ENCODE measurements at regions not wholly inside any gene's neighbourhood (a gene's known extent, or its start where the extent isn't known, plus 50 kb on each side); places are given as distances from the start of the nearest gene placed in this dataset.
"Not testable (repeated sequence)": the region's sequence is repeated elsewhere in the genome, so short reads cannot be mapped to it uniquely, and the experiment has no call there.

DNA sequence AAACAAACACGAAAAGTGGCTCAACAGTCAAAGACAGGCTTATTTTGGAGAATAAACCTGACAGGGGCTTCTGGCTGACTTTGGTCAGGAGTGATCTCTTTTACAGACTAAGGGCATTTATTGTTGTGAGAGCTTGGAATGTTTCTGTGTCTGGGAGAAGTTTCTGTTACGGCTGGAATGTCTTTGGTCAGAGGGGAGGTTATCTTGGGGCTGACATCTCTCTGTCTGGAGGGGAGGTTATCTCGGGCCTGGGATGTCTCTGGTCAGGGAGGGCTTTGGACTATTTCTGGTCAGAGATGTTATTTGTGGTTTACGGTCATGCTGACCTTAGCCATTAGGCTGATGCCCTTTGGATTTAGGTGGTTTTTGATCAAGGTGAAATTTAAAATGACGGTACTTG is 345.5 kb upstream of the FSIP2 start:
- DNase-seq = no peak

DNA sequence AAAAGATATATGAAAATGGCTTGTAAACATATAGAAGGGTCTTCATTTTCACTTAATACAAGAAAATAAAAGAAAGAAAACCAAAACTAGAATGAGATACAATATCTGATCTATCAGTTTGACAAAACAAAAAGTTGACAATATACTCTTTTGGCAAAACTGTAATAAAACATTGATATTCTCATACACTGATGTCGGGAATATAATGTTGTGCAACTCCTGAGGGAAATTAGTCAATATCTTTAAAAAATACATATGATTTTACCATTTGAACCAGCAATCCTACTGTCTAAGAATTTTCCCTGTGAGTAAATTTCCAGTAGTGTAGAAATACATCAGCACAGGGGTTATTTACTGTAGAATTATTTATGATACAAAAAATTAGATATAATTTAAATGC is 336.1 kb upstream of the FSIP2 start:
- DNase-seq = no peak

DNA sequence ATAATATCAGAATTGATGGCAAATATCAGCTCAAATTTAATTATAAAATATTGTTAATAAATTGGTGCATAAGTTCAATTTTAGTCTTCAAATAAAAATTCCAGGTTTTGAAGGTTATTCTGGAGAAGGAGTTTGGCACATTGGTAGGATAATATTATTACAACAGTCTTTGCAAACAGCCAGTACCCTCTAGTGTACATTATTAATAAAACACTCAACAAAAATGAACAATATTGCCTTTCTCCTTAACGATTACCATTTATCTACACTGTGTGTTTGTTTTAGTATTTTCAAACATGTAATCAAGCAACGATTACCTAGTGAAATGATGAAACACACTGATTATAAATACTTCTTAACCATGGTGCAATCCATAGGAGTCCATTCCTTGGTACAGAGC is 334.0 kb upstream of the FSIP2 start:
- no peak for DNase-seq

DNA sequence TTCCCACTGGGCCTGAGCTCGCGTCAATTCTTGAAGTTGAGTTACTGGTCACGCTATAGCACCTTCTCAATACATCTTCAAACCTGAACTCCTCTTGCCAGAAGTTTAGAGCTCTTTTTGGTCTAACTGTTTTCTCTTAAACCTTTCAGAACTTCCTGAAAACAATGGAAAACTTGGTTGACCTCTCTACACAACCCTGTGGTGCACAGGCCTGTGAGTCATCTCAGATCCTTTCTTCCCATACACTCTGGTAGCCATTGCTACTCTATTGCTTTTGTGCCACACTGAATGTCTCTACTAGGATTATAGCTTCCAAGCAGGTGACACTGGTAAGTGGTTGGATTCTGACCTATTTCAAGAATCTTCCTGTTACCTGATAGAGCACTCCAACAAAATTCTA is 321.5 kb upstream of the FSIP2 start:
- DNase-seq = no peak

DNA sequence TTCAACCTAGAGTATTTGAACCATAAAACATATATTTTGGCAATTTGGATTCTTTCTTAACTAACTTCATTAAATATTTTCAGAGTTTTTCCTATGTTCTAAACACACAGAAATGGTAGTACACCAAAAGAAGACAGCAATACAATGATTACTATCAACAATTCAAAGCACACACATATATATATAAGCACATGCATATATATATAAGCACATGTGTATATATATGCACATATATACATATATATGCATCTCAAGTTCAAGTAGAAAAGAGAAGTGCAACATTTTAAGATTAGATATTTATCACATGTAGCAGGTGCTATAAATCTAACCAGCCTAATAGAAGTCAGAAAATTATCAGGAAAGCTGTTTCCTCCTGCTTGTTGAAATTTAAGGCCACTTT is 320.9 kb upstream of the FSIP2 start:
- DNase-seq = no peak

DNA sequence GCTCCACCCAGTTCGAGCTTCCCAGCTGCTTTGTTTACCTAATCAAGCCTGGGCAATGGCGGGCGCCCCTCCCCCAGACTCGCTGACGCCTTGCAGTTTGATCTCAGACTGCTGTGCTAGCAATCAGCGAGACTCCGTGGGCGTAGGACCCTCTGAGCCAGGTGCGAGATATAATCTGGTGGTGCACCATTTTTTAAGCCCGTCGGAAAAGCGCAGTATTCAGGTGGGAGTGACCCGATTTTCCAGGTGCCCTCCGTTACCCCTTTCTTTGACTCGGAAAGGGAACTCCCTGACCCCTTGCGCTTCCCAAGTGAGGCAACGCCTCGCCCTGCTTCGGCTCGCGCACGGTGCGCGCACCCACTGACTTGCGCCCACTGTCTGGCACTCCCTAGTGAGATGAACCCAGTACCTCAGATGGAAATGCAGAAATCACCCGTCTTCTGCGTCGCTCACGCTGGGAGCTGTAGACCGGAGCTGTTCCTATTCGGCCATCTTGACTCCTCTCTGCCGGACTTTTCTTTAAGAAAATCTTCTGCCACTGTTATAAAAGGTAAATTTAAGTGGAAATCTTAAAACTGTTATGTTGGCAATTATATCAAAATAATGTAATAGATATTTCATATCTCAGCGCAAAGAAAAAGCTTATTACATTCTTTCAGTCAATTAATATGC is 313.5 kb upstream of the FSIP2 start:
- peak; percentile 0 to 1 for DNase-seq

DNA sequence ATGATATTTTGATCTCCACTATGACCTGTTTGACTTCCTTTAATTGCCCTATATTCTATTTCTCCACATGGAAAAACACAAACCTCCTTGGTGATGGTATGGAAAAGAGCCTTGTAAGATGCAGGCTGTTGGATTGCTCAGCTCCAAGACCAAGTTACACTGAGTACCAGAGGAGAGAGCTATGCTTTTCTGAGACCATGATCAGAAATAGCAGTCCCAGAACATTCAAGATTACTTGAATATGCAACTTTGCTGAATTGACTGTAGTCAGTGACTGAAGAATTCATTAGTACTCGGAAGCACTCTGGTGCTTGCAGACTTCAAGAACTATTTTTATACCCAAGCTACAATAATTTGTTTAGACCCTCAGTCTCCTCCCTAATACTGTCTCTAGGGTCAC is 310.6 kb upstream of the FSIP2 start:
- no peak for DNase-seq

DNA sequence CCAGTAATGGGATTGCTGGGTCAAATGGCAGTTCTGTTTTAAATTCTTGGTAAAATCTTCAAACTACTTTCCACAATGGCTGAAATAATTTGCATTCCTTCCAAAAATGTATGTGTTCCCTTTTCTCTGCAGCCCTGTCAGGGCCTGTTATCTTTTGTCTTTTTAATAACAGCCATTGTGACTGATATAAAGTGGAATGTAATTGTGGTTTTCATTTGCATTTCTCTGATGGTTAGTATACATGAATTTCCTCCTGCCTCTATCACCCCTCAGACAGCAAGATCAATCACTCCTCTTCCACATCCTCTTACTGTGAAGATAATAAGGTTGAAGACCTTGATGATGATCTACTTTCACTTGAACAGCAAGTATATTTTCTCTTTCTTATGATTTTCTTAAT is 304.8 kb upstream of the FSIP2 start:
- no peak for DNase-seq

DNA sequence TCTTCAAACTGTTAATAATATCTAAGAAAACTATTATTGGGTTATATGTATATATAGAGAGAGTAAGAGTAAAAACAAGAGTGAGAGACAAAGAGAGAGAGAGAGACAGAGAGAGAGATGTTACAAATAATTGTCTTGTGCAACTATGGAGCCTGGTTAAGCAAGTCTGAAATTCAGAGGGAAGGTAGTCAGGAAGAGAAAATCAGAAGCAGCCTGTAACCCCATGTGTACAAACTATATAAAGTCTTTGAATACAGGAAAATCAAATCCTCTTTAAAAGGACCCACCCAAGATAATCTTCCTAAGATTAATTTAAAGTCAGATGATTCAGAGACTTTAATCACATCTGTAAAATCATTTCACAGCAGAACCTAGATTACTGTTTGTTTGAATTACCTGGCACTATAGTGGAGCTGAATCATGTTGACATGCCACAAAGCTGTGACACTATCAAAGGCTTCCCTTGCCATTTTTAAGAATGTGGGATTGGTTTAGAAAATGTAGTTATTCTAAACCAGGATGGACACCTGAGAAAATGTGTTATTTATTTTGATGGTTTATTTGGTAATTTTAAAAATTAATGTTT is 301.7 kb upstream of the FSIP2 start:
- no peak for DNase-seq

DNA sequence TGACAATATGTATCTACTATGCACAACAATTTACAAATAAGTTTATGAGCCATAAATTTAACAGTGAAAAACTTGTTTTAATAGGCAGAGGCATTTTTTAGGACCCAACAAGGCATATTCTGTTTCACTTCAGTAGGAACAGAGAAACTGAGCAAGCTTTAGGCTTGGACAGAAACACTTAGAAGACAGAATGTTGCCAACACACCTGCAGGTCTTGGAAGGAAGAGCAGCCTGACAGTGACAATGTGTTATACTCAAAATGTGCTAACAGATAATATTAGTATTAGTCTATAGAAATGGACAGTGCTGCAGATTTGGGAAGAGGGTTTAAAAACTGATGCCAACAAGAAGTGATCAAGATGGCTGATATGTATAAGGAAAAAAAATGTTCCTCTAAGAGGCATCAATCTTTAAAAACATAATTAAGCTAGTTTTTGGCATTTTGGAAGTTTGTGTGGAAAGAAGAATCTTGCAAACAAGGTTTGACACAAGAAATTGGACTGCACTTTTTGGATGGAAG is 297.1 kb upstream of the FSIP2 start:
- DNase-seq = no peak

DNA sequence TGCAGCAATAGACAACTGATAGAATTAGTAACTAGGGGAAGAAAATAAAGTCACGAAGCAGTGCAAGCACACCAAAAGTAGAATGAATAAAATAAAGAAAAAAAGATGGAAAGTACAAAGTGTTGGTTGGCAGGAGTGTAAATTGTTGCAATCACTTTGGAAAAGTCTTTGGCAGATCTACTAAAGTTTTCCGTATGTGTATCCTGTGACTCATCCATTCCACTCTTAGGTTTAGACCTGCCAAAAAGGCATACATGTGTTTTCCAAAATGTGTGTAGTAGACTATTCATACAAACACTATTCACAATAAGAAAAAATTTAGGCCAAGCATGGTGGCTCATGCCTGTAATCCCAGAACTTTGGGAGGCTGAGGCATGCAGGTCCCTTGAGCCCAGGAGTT is 282.1 kb upstream of the FSIP2 start:
- no peak for DNase-seq

DNA sequence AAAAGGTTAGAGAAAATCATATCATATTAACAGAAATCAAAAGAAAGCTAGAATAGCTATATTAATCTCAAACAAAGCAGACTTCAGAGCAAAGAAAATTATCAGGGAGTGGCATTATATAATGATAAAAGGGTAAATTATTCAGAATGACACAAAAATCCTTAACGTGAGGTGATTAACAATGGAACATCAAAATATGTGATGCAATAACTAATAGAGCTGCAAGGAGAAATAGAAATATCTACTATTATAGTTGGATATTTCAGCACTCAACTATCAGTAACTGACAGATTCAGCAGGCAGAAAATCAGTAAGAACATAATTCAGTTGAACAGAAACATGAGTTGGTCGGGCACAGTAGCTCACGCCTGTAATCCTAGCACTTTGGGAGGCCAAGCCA is 275.1 kb upstream of the FSIP2 start:
- no peak for DNase-seq

DNA sequence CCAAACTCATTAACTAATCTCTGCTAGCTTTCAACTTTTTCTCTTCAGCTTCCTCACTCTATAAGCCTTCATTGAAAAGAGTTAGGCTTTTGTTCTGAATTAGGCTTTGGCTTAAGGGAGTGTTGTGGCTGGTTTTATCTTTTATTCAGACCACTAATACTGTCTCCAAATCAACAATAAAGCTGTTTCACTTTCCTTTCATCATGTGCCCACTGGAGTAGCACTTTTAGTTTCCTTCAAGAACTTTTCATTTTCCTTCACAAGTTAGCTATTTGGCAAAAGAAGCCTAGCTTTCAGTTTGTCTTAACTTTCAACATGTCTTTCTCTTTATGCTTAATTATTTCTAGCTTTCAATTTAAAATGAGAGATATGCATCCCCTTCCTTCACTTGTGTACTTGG is 271.7 kb upstream of the FSIP2 start:
- DNase-seq = no peak

DNA sequence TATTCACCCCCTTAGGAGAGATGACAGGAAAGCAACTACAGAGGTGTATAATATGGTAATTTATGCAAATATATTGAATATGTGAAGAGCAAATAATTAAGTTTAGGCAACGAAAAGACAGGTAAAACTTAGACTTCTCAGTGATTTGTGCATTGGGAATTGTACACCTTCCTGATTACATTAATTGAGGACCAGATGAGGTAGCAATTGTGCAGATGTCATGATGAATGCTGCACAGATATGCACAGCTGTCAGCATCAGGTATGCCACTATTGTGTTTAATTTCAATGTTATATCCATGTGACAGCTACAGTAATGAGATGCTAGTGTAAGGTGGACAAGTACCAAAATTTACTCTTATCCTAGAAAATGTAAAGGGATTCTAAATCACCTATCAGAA is 267.2 kb upstream of the FSIP2 start:
- DNase-seq = no peak

DNA sequence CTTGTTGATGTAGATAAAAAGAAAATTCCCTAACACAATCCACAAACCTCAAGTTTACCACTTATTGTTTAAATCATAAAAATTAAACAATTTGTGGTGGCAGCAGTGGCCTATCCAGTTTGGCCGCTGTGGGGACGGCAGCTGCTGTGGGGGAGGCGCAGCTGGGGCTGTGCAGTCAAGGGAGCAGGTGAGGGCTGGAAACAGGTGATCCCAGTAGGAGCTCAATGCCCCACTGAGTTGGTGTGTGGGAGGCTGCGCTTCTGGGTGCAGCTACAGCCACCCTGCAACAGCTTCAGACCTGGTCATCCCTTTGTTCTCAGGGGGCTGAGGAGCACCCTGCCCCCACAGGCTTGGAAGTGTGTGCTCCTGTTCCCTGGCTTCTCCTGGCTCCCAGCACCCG is 266.0 kb upstream of the FSIP2 start:
- DNase-seq = no peak

DNA sequence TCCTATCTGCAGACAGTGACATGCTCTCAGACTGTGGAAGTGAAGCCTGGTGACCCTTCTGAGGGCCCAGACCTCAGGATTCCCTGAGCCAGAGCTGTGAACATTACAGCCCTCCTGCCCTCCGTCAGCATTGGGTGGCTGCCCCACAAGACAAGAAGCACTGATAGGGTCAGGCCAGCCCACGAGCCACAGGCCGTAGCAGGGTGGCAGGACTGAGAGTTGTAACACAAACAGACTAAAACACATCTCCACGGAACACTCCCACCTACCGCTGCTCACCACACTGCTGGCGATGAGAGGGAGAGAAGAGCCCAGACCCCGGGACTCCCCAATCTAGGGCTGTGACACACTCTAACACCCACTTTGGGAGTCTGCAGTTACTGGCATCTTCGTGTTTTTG is 264.8 kb upstream of the FSIP2 start:
- no peak for DNase-seq

DNA sequence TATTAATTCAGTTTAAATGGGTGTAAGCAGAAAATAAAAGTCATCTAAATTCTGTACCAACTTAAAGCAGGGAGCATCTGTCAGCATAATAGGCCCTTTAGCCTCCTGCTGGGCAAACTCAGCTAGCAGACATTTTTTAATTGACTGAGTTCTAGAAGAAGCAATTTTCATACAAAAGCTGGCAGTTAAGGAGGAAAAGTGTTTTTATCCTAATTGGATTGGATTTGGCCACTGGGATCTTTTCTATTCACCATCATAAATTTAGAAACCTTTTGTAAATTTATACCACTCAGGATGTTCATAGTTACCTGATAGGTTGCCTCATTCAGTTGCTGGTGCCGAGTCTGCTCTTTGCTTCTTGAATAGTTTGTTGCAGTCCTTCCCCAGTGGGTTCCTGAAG is 262.7 kb upstream of the FSIP2 start:
- no peak for DNase-seq

DNA sequence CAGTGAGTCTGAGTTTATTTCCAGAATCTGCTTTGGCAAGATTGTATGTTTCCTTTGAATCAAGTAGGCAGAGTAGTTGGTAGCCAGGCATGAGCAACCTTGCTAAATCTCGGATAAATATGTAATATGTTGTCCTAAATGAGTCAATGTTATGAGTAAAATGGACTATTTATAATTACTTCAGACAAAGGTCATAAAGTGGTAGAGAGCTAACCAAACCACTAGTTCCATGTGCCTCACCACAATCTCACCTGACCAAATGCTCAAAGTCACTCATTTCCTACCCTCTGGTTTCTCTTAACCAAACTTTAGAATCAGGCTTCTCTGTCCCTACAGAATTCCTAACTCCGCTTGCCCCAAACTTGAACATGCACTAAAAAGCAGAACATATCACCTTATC is 261.2 kb upstream of the FSIP2 start:
- no peak for DNase-seq

DNA sequence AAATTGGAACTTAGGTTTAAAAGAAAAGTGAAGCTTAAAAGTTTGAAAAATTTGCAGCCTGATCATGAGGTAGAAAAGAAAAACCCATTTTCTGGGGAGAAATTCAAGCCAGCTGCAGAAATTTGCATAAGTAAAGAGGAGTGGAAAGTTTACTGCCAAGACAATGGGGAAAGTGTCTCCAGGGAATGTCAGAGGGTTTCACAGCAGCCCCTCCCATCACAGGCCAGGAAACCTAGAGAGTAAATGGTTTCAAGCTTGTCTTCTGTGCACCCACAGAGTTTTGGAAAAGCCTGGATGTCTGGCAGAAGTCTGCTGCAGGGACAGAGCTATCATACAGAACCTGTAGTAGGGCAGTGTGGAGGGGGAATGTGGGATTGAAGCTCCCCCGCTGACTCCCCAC is 254.0 kb upstream of the FSIP2 start:
- DNase-seq = no peak

DNA sequence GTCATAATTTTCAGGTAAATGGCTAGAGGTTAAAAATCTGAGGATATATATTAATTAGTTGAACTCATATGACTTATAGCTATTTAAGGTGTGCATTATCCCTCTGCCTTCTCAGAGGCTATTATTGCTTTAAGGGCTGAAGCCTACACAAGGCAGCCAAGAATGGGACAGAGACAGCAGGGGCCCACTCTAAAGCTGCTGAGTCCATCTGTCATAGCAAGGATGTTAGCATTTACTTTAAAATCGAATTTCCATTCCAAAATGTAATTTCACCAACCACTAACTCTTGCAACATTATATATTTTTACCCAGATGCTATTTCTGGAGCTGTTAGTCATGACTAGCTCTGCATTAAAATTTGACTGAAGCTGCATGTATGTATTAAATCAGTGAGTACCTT is 236.3 kb upstream of the FSIP2 start:
- DNase-seq = no peak

DNA sequence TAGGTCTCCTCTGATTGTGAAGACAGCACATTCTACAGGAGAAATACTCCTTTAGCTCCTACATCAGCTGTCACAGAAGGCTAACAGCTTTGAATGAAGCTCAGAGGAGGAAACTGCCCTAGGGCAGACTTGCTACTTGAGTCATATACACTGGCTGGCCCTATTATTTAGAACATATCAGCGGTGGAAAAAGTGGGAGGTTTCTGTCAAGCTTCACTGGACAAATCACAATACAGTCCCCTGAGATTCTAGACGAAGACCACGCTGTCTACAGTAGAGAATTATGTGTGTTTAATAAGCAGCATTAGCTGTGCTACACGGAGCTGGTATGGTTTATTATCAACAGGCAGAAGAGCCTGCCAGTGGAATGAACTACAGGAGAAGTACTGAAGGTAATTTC is 230.9 kb upstream of the FSIP2 start:
- no peak for DNase-seq

DNA sequence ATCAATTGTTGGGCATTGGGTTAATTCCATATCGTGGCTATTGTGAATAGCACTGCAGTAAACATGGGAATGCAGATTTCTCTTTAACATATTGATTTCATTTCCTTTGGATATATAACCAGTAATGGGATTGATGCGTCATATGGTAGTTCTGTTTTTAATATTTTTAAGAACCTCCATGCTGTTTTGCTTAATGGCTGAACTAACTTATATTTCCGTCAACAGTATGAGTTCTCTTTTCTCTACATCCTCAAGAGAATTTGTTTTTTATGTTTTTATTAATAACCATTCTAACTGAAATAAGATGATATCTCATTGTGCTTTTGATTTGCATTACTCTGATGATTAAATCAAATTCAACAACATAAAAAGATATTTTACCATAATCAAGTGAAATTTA is 228.5 kb upstream of the FSIP2 start:
- no peak for DNase-seq

DNA sequence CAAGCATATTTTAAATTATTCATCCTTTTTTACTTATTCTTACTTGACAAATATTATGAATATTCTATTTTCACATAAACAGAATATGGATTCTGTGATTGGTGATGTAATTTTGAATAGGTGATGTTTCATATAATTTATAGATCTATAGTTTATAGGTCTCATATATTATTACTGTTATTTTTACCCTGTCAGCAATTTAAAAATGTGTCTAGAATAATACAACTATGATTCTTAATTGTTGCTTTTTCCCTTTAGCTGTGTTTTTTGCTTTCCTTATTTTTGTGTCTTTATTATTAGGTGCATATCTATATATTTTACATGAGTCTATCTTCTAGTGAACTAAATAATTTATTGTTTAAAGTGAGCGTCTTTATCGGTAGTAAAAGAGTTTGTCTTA is 226.7 kb upstream of the FSIP2 start:
- no peak for DNase-seq

DNA sequence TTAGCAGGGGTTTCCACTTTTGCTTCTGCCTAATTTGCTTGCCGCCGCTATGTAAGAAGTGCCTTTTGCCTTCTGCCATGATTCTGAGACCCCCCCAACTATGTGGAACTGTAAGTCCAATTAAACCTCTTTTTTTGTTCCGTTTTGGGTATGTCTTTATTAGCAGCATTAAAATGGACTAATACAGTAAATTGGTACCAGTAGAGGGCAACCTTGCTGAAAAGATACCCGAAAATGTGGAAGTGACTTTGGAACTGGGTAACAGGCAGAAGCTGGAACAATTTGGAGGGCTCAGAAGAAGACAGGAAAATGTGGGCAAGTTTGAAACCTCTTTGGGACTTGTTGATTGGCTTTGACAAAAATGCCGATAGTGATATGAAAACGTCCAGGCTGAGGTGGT is 216.1 kb upstream of the FSIP2 start:
- no peak for DNase-seq

DNA sequence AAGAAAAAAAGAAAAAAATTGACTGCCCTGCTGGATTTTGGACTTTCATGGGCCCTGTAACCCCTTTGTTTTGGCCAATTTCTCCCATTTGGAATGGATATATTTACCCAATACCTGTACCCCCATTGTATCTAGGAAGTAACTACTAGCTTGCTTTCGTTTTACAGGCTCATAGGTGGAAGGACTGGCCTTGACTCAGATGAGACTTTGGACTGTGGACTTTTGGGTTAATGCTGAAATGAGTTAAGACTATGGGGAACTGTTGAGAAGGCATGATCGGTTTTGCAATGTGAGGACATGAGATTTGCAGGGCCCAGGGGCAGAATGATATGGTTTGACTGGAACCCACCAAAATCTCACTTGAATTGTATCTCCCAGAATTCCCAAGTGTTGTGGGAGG is 214.4 kb upstream of the FSIP2 start:
- DNase-seq = not testable (repeated sequence)
